Fibroblast of villous mesenchyme (primary cell): ENCODE measurements at regions not wholly inside any gene's neighbourhood (a gene's known extent, or its start where the extent isn't known, plus 50 kb on each side); places are given as distances from the start of the nearest gene placed in this dataset.

ENCODE experiments used
- DNase-seq: peaks from one replicate; pipeline ENCODE4 v3.0.0-alpha.2; 2010; ENCODE audit warnings: low read depth
- H3K4me3 ChIP-seq: 2 replicates; pipeline ENCODE4 v1.5.1; 2011; ENCODE audit warnings: low read depth, mild to moderate bottlenecking, low read length
- CTCF ChIP-seq: IDR thresholded peaks from 2 replicates; pipeline ENCODE4 v1.5.1; 2012; ENCODE audit warnings: low read depth, mild to moderate bottlenecking, low read length; ENCODE audit not compliant: insufficient read depth

GRCh38 chr13:34546344-34547250, 395.5 kb upstream of the NBEA start:
- DNase-seq, result no peak
- TF ChIP-seq CTCF, result no peak
- no peak overlapping the region for H3K4me3 ChIP-seq

- H3K4me3 ChIP-seq, result no peak overlapping the region
- DNase-seq, result no peak
- TF ChIP-seq CTCF, result no peak
These were observed 394.1 kb upstream of the NBEA start for GRCh38 chr13:34547929-34548328.

- no peak for TF ChIP-seq CTCF
- H3K4me3 ChIP-seq, result no peak overlapping the region
- no peak for DNase-seq
These were observed 388.7 kb upstream of the NBEA start for GRCh38 chr13:34553376-34553775.

- TF ChIP-seq CTCF, result no peak
- no peak for DNase-seq
- no peak overlapping the region for H3K4me3 ChIP-seq
These were observed 386.1 kb upstream of the NBEA start for GRCh38 chr13:34555988-34556387.

- no peak for TF ChIP-seq CTCF
- H3K4me3 ChIP-seq, result no peak overlapping the region
- no peak for DNase-seq
These were observed 381.0 kb upstream of the NBEA start for GRCh38 chr13:34561033-34561432.

GRCh38 chr13:34567597-34567996, 374.5 kb upstream of the NBEA start:
- H3K4me3 ChIP-seq, result no peak overlapping the region
- no peak for DNase-seq
- no peak for TF ChIP-seq CTCF
